Neuron (in vitro differentiated cells): ENCODE measurements at regions not wholly inside any gene's neighbourhood (a gene's known extent, or its start where the extent isn't known, plus 50 kb on each side); places are given as distances from the start of the nearest gene placed in this dataset.

Source experiments
- H2AFZ ChIP-seq: one replicate; pipeline ENCODE4 v1.6.1; 2013; ENCODE audit warnings: low read depth, mild to moderate bottlenecking, inconsistent platforms, low read length, moderate library complexity
- H3K27me3 ChIP-seq: one replicate; pipeline ENCODE4 v1.6.1; 2013; ENCODE audit warnings: low read length; ENCODE audit not compliant: insufficient read depth
- H3K36me3 ChIP-seq: one replicate; pipeline ENCODE4 v1.6.1; 2013; ENCODE audit warnings: low read length; ENCODE audit not compliant: insufficient read depth
- H3K4me1 ChIP-seq: one replicate; pipeline ENCODE4 v1.6.1; 2013; ENCODE audit warnings: low read length; ENCODE audit not compliant: insufficient read depth
- H3K4me3 ChIP-seq: 2 replicates; pipeline ENCODE4 v1.5.1; 2013; ENCODE audit warnings: mild to moderate bottlenecking, low read length, moderate library complexity
- H3K9me3 ChIP-seq: one replicate; pipeline ENCODE4 v1.6.1; 2013; ENCODE audit warnings: low read length

DNA sequence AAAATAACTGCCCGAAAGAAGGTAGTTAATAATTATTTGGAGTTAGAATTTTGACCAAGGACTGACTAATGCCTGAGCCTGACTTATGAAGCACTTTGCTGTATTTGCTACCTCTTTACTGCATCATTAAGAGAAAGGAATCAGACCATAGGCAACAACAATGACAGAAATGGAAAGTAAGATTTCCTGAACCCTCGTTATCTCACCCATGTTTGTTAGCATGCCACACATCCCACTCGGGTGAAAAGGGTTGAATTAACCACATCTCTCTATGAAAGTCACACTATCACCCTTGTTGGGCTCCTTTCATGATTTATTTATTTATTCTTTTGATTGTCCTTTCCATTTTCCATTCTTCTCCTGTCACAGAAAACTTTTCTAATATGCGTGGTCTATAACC is 59.6 kb downstream of the OLIG3 start:
- Histone ChIP-seq H3K4me3 (no peak overlapping the region), H2AFZ (no peak overlapping the region), H3K36me3 (no peaks in the 10 kb centered on the region), H3K4me1 (no peaks in the 10 kb centered on the region), H3K27me3 (no peaks in the 10 kb centered on the region), H3K9me3 (no peaks in the 10 kb centered on the region)

DNA sequence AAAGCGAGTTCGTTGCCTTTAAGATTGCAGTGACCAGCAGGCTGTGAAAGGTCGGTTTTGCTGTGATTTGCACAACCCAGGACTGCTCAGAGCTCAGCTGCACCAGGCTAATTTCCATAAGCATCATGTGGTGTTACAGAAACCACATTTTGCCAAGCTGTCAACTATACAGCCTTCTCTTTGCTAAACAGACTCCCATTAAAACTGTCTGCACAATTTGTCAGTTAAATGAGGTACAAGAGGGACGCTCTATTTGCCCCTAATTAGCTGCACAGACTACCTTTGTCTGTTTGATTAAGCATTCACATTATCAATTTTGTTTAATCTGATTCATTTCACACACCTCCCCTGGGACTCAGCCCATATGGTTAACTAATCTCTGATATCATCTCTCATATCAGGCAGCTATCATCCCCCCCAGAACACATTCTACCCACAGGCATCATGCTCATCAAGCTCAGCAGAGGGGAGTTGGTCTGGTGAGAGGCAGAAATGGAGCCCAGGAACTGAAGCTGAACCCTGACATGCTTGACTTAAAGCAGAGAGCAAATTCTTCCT is 62.1 kb downstream of the OLIG3 start:
- Histone ChIP-seq H2AFZ (no peak overlapping the region), H3K36me3 (no peaks in the 10 kb centered on the region)

DNA sequence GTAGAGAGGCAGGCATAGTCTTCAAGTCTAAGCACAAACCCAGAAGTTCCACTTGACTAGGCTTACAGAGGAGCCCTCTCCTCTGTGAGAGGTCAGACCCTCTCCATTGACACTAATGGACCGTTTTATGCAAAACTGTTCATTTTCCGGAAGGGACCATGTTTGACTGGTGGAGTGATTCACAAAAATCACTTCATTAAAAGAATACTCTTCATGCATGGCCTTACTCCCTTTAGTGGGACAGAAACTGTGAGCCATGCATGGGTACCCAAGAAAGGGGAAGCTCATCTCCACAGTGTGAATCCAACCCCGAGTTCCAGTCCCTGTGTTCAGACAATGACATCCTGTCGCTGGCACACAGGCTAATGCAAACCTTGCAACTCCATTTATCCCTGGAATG is 63.2 kb downstream of the OLIG3 start:
- Histone ChIP-seq H3K9me3 (no peaks in the 10 kb centered on the region), H3K27me3 (no peaks in the 10 kb centered on the region), H3K4me3 (no peak overlapping the region)

More for the DNA sequence above, 62.1 kb downstream of the OLIG3 start:
- H3K4me3 ChIP-seq, result no peak overlapping the region
- no peaks in the 10 kb centered on the region for H3K27me3 ChIP-seq
- no peaks in the 10 kb centered on the region for H3K9me3 ChIP-seq
- no peaks in the 10 kb centered on the region for H3K4me1 ChIP-seq

DNA sequence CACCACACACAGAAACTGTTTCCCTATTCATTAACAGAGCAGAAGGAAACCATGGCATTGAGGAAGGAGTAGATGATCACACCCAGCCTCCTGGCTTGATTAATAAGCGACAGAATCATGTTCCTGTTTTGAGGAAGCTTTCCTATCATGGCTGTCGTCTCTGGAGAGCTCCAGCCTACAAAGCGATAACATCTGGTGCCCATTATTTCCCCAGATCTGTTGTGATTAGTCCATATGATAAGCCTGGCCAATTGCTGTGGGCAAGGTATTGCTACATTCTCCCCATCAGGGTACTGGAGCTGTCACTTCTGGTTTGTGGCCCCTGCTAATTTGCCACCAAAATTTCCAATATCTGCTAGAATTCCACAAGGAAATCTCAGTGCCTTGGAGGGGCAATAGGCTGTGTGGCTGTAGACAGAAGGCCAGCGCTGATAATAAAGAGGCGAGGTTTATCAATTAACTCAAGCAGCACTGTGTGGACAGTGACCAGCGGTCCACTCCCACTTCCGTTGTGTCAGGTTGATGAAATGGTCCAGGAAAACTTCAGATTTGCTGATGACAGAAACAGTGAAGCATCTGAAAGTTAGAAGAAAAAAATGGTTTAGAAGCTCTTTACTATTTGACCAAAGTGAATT is 66.4 kb downstream of the OLIG3 start:
- no peak overlapping the region for H2AFZ ChIP-seq
- H3K27me3 ChIP-seq, result no peaks in the 10 kb centered on the region
- H3K9me3 ChIP-seq, result no peaks in the 10 kb centered on the region
- no peaks in the 10 kb centered on the region for H3K4me1 ChIP-seq
- no peak overlapping the region for H3K4me3 ChIP-seq
- H3K36me3 ChIP-seq, result no peaks in the 10 kb centered on the region

More for the DNA sequence above, 63.2 kb downstream of the OLIG3 start:
- Histone ChIP-seq H3K4me1 (no peaks in the 10 kb centered on the region), H2AFZ (no peak overlapping the region), H3K36me3 (no peaks in the 10 kb centered on the region)

DNA sequence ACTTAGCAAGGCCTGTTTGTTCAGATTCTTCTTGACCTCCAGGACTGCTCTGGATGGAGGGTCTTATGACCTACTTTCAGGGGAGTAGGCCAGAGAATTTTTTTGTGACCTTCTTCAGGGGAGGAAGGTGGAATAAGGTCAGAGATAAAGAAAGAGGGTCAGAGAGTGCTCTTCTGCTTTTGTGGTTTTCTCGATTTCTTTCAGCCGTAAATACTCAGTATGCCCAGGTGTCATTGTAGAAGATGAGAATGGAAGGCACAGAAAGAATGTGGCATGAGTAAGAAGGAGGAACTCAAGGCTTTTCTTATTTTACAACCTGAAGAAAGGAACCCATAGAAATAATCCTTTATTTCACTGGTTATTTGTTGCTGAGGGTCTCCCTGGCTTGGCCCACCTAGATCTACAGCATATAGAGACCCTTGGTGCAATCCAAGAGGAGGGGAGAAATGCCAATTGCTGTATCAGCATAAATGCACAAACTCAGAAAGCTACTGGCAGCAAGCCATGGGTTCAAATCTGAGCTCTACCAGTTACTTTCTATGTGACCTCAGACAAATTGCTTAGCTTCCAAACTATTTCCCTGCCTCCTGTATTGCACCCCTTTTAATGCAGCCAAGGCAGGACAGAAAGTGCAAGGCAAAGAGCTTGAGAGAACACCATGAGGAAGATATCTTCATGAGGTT is 68.0 kb downstream of the OLIG3 start:
- Histone ChIP-seq H3K4me3 (no peak overlapping the region), H2AFZ (no peak overlapping the region), H3K4me1 (no peaks in the 10 kb centered on the region), H3K27me3 (no peaks in the 10 kb centered on the region), H3K36me3 (no peaks in the 10 kb centered on the region), H3K9me3 (no peaks in the 10 kb centered on the region)

DNA sequence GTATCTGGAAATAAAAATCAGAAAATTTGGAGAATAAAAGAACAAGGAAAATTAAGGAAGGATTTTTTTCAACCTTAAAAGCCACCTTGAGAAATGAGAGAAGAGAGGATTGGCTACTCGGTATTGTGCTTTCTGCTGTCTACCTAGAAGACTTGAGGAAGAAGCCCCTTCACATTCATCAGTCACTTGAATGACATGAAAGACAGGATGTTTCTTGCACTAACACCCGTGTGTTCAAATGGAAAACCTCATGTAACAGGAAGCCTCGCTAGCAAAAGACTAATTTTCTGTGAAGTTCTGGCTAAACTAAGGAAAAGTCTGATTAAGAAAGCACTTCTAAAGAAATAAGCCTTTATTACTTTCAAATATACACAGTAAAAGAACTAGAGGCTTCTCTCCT is 69.9 kb downstream of the OLIG3 start:
- no peaks in the 10 kb centered on the region for H3K4me1 ChIP-seq
- no peak overlapping the region for H2AFZ ChIP-seq
- H3K36me3 ChIP-seq, result no peaks in the 10 kb centered on the region
- H3K9me3 ChIP-seq, result no peaks in the 10 kb centered on the region
- no peak overlapping the region for H3K4me3 ChIP-seq
- no peaks in the 10 kb centered on the region for H3K27me3 ChIP-seq

DNA sequence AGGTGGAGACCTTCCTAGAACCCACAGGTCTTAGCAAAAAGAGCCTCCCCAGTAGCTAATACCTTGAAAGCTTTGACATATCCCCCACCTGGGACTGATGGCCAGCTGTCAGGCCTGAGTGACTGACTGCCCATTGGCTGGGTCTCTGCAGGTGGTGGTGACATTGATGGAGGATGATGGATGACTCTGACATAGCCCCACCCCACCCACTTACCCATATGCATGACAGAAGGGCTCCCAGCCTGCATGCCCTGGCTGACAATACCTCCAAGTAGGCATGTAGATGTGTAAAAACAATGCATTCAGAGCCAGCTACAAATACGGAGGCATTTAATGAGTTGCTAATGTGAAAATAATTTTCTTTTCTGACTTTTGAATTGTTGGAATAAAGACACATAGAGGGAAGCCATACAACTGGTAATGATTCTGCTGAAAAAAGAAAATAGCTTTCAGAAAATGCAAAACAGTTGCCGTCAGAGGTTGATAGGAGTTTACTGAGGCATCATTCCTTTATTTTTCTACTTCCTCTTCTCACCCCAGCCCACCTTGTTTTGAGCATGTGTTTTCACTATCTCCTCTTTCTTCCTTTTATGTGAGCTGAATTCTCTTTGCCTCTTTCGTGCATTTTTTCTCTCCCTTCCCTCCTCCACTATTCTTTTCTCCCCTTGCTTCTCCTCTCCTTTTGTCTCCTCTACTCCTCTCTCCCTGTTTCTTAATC is 70.6 kb downstream of the OLIG3 start:
- Histone ChIP-seq H2AFZ (no peak overlapping the region), H3K4me1 (no peaks in the 10 kb centered on the region), H3K9me3 (no peaks in the 10 kb centered on the region), H3K4me3 (no peak overlapping the region), H3K36me3 (no peaks in the 10 kb centered on the region), H3K27me3 (no peaks in the 10 kb centered on the region)

DNA sequence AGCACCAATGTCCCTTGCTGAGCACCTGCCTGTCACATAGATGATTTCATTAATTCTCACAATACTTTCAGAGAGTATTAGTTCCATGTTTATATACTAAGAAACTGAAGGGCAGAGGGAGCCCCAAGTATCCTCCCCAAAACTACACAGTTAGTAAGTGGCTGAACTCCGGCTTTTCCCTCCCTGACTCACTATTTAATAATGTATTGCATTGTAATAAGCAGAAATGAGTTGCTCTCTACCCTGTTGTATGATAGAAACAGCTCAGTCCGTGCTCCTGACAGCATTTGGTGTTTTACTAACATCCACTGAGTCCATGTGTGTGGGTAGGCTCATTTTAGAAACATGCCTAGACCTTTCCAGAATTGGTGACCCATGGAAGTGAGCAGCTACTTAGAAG is 76.8 kb downstream of the OLIG3 start:
- H3K4me3 ChIP-seq, result no peak overlapping the region

DNA sequence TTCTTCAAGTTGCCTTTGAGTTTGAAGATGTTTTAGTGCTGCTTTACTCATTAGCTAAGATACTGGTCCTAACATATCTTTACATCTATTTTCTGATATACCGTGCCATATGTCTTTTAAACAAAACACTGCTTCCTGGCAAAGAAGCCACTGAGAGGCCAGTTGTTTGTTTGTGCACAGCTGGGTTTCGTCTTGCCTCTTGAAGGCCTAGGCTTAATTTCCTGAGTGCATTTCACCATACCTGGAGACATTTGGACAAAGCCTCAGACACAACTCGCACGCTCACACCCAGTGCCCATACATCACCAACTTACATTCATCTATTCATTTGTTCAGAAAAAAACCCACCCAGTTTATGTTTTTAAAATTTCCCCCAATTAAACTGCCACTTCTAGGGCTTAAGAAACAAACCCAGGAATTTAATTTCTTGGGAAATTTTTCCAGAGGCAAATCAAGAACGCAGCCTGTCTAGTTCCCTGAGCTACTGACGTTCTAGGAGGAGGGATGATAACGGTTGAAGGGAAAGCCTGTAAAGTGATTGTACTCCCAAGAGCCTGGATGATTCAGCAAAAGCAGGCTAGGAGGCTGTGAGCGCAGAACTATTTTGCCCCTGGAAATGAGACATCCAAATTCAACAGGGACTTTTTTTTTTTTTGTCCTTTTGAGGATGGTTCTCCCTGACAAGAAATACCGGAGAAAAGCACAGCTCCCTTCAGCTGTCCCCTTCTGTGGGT is 77.7 kb downstream of the OLIG3 start:
- Histone ChIP-seq H3K9me3 (no peaks in the 10 kb centered on the region), H3K4me3 (no peak overlapping the region), H3K4me1 (no peaks in the 10 kb centered on the region), H3K36me3 (no peaks in the 10 kb centered on the region), H2AFZ (no peak overlapping the region), H3K27me3 (peaks cover 4% of the 10 kb centered on the region)

More for the DNA sequence above, 76.8 kb downstream of the OLIG3 start:
- Histone ChIP-seq H2AFZ (no peak overlapping the region), H3K27me3 (peaks cover 4% of the 10 kb centered on the region), H3K4me1 (no peaks in the 10 kb centered on the region), H3K36me3 (no peaks in the 10 kb centered on the region), H3K9me3 (no peaks in the 10 kb centered on the region)

DNA sequence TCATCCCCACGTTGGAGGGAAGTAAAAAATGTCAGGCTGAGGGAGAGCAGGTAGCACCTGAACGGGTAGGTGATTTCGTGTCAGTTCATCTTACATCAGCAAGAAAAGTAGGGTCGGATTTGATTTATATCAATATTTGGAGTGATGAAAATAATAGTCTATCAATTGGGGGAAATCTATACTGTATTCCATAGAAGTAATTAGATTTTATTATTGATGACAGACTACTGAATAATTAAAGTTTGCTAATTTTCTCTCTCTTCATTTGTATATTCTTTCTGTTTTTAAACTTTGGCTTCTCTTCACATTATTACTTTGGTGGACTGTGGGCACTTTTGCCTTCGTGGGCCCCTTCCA is 78.4 kb downstream of the OLIG3 start:
- H3K4me1 ChIP-seq, result no peaks in the 10 kb centered on the region
- no peak overlapping the region for H2AFZ ChIP-seq
- H3K9me3 ChIP-seq, result no peaks in the 10 kb centered on the region
- no peaks in the 10 kb centered on the region for H3K36me3 ChIP-seq
- no peak overlapping the region for H3K4me3 ChIP-seq
- peaks cover 4% of the 10 kb centered on the region for H3K27me3 ChIP-seq

DNA sequence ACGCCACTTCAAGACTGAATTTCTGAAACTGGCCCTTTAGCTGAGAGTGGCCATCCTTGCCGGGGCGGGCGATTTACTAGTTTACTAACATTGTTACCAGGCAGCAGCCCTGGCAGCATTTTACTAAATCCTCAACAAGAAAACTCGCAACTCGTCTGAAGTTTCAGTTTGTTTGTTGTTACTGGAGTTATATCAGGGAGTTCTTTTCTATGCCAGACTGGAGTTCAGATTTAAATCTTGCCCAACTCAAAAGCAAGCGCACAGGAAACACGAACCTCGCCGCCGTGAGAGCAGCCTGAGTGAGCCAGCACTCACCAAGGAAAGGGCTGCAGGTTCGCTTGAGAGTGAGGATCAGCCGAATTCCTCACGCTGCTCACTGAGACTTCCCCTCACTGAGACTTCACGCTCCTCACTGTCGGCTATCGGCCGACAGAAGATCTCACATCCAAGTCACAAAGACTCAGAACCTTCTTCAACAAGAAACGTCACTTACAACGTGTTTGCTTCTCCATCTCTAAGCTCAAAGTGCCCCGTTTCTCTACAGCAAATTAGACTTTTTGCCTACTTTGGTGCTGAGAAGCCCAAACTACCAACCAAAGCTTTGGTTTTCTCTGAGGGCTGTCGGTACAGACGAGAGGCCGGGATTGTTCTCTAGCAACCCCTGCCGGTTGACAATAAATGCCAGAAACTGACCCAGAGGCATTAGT is 78.9 kb downstream of the OLIG3 start:
- no peak overlapping the region for H3K4me3 ChIP-seq
- no peak overlapping the region for H2AFZ ChIP-seq
- no peaks in the 10 kb centered on the region for H3K4me1 ChIP-seq
- H3K27me3 ChIP-seq, result peaks cover 4% of the 10 kb centered on the region
- no peaks in the 10 kb centered on the region for H3K9me3 ChIP-seq
- no peaks in the 10 kb centered on the region for H3K36me3 ChIP-seq

DNA sequence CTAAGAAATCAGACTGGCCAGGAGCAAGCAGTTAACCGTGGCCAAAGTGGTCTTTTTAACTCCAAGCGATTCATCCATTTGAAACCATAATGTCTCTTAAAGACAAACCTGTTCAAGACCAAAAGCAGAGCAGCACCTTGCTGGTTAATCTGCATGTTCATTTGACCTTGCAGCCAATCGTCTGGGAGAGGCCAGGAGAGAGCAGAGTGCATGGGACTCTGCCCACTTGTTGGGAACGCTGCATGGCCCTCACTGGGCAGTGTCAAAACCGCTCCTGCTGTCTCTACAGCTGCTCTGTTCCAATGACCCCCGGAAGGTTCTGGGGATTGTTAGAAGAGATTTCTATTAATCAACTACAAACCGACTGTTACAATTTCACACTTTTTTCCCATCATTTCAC is 79.6 kb downstream of the OLIG3 start:
- Histone ChIP-seq H3K27me3 (peaks cover 4% of the 10 kb centered on the region), H3K4me1 (no peaks in the 10 kb centered on the region), H3K4me3 (no peak overlapping the region), H3K36me3 (no peaks in the 10 kb centered on the region), H2AFZ (no peak overlapping the region), H3K9me3 (no peaks in the 10 kb centered on the region)
